Vagina (tissue), 2 donors: ENCODE measurements at regions not wholly inside any gene's neighbourhood (a gene's known extent, or its start where the extent isn't known, plus 50 kb on each side); places are given as distances from the start of the nearest gene placed in this dataset.

Experiments used
- POLR2A ChIP-seq, 2 donors: fragments of 450-650 bp; IDR thresholded peaks; one replicate each; pipeline ENCODE4 v1.6.1; 2017; ENCODE audit warnings: antibody characterized with exemption in 2 of 2, mild to moderate bottlenecking in 2 of 2, moderate library complexity in 2 of 2
- TF ChIP-seq, protein P1 (sequence below), 3 experiments: fragments of 450-650 bp in 2 of 3; fragments of 200-600 bp in 1 of 3; sonication (generic) in 1 of 3; IDR thresholded peaks; one replicate each; pipeline ENCODE4 v1.5.1; 2017 to 2019; ENCODE audit warnings: antibody characterized with exemption in 3 of 3, mild to moderate bottlenecking in 2 of 3, moderate library complexity in 2 of 3

- TF ChIP-seq, protein P1, sequence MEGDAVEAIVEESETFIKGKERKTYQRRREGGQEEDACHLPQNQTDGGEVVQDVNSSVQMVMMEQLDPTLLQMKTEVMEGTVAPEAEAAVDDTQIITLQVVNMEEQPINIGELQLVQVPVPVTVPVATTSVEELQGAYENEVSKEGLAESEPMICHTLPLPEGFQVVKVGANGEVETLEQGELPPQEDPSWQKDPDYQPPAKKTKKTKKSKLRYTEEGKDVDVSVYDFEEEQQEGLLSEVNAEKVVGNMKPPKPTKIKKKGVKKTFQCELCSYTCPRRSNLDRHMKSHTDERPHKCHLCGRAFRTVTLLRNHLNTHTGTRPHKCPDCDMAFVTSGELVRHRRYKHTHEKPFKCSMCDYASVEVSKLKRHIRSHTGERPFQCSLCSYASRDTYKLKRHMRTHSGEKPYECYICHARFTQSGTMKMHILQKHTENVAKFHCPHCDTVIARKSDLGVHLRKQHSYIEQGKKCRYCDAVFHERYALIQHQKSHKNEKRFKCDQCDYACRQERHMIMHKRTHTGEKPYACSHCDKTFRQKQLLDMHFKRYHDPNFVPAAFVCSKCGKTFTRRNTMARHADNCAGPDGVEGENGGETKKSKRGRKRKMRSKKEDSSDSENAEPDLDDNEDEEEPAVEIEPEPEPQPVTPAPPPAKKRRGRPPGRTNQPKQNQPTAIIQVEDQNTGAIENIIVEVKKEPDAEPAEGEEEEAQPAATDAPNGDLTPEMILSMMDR (IDR thresholded peaks at IDR 0.05), result no peak
- TF ChIP-seq POLR2A (IDR thresholded peaks at IDR 0.05), result no peak
These were observed 635.3 kb downstream of the INHBA start for GRCh38 chr7:41067576-41067975.
